UCSD-AML1 (cell line): ENCODE measurements at regions not wholly inside any gene's neighbourhood (a gene's known extent, or its start where the extent isn't known, plus 50 kb on each side); places are given as distances from the start of the nearest gene placed in this dataset.
"Not testable (repeated sequence)": the region's sequence is repeated elsewhere in the genome, so short reads cannot be mapped to it uniquely, and the experiment has no call there.

Experiments used
- DNase-seq: peaks from one replicate; lab custom pipeline; 2025; ENCODE audit not compliant: unreplicated experiment; lab: John Stamatoyannopoulos, UW

GRCh38 chr20:22815206-22815551 is 219.9 kb upstream of the SSTR4 start:
- no peak for DNase-seq

GRCh38 chr20:22815603-22816315 is 219.4 kb upstream of the SSTR4 start:
- DNase-seq: peak; percentile 39

GRCh38 chr20:22818636-22819035 is 216.5 kb upstream of the SSTR4 start:
- no peak for DNase-seq

GRCh38 chr20:22819112-22819511 is 216.0 kb upstream of the SSTR4 start:
- no peak for DNase-seq

GRCh38 chr20:22819784-22820183 is 215.3 kb upstream of the SSTR4 start:
- no peak for DNase-seq

- no peak for DNase-seq
Measured at GRCh38 chr20:22821081-22821727, 213.9 kb upstream of the SSTR4 start.

- no peak for DNase-seq
Measured at GRCh38 chr20:22821796-22822195, 213.3 kb upstream of the SSTR4 start.

GRCh38 chr20:22823119-22823518 is 212.0 kb upstream of the SSTR4 start:
- no peak for DNase-seq

- DNase-seq: no peak
Measured at GRCh38 chr20:22824077-22824476, 211.0 kb upstream of the SSTR4 start.

- no peak for DNase-seq
Measured at GRCh38 chr20:22825076-22825475, 210.0 kb upstream of the SSTR4 start.

GRCh38 chr20:22825546-22825945 is 209.6 kb upstream of the SSTR4 start:
- no peak for DNase-seq

- DNase-seq: no peak
Measured at GRCh38 chr20:22826306-22827230, 208.5 kb upstream of the SSTR4 start.

- no peak for DNase-seq
Measured at GRCh38 chr20:22827916-22828315, 207.2 kb upstream of the SSTR4 start.

GRCh38 chr20:22829356-22829755 is 205.8 kb upstream of the SSTR4 start:
- DNase-seq: no peak

- no peak for DNase-seq
Measured at GRCh38 chr20:22830138-22830537, 205.0 kb upstream of the SSTR4 start.

GRCh38 chr20:22830715-22831114 is 204.4 kb upstream of the SSTR4 start:
- not testable (repeated sequence) for DNase-seq

GRCh38 chr20:22833851-22834250 is 201.3 kb upstream of the SSTR4 start:
- DNase-seq: no peak

- no peak for DNase-seq
Measured at GRCh38 chr20:22834651-22835256, 200.4 kb upstream of the SSTR4 start.

GRCh38 chr20:22836211-22836610 is 198.9 kb upstream of the SSTR4 start:
- DNase-seq: no peak

- DNase-seq: no peak
Measured at GRCh38 chr20:22836877-22837276, 198.2 kb upstream of the SSTR4 start.

- DNase-seq: no peak
Measured at GRCh38 chr20:22838001-22838400, 197.1 kb upstream of the SSTR4 start.
